ENCODE measurements at regions not wholly inside any gene's neighbourhood (a gene's known extent, or its start where the extent isn't known, plus 50 kb on each side); places are given as distances from the start of the nearest gene placed in this dataset.

DNA sequence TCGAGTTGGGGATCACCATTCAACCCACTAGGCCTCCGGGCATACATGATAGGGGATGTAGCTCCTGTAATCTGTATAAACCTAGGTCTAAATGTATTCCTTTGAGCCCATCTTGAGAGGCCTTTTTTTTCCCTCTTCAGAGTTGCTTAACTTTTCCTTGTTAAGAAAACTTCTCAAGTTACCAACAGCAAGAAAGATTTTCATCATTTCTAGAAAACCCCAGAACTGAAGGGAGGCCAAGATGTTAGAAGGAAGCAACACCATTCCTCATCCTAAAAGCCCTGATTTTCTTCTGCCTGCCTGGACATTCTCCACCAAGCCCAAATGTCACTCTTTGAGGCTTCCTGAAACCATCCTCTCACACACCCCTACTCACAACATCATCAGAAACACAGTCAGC, 79.4 kb downstream of the TMPRSS5 start:
- H3K4me3 ChIP-seq = no peak overlapping the region
- H3K4me1 ChIP-seq (ENCODE audit: control insufficient read depth, insufficient read depth, low read length) = no peaks in the 10 kb centered on the region
- no peaks in the 10 kb centered on the region for H3K36me3 ChIP-seq (ENCODE audit: control insufficient read depth in 2 of 2, insufficient read depth in 2 of 2, low read length in 1 of 2)
- no peaks in the 10 kb centered on the region for H3K79me2 ChIP-seq (ENCODE audit: control insufficient read depth, insufficient read depth, low read length)
- in situ Hi-C loops (cut with MboI) (no loop called here), intact Hi-C loops (cut with micrococcal nuclease; ENCODE audit: unreplicated experiment) (no loop called here)
- CTCF ChIA-PET = no interaction called here
- H3K27ac ChIP-seq (ENCODE audit: control insufficient read depth, insufficient read depth) = no peak overlapping the region
- SMC1A ChIA-PET (ENCODE audit: uncharacterized antibody, unreplicated experiment) = no interaction called here
- no peak overlapping the region for H2AFZ ChIP-seq (ENCODE audit: control insufficient read depth, low read depth, low read length)
- no peak for FAIRE-seq
- RAD21 ChIA-PET (ENCODE audit: unreplicated experiment) = no interaction called here
- no peak for ATAC-seq
- H3K9me3 ChIP-seq (replicated peaks; ENCODE audit: control insufficient read depth, insufficient read depth, low read length) = no peaks in the 10 kb centered on the region
- DNase-seq (ENCODE audit: low read depth, low spot score) = no peak
- no peak overlapping the region for H3K4me2 ChIP-seq (ENCODE audit: control insufficient read depth, insufficient read depth)
- BruUV-seq (replicated peaks) = no TSS peak
- POLR2A ChIA-PET = no interaction called here
- H3K27me3 ChIP-seq (replicated peaks in 1 of 2; ENCODE audit: control insufficient read depth in 2 of 2, insufficient read depth in 2 of 2, low read length in 1 of 2) = peaks cover 1 to 2% of the 10 kb centered on the region in 2 experiments; a peak in 3 of 4 replicates
- no peaks in the 10 kb centered on the region for H4K20me1 ChIP-seq (ENCODE audit: control insufficient read depth, insufficient read depth)
- no peak overlapping the region for H3K9ac ChIP-seq (ENCODE audit: control insufficient read depth, insufficient read depth, low read length)
- WGBS (ENCODE audit: insufficient coverage, insufficient replicate concordance, low lambda C conversion rate, missing lambda C conversion rate) = 0% methylated on average over 2 of the region's 2 CpGs
- no peak for TF ChIP-seq GATAD2B (conservative IDR thresholded peaks at IDR 0.05; ENCODE audit: low read depth)
- TF ChIP-seq GABPA (IDR thresholded peaks at IDR 0.05; ENCODE audit: low read depth) = no peak
- TF ChIP-seq JUND (IDR thresholded peaks at IDR 0.05; ENCODE audit: low read depth, low read length) = no peak
- no peak for TF ChIP-seq MTA3 (IDR thresholded peaks at IDR 0.05; ENCODE audit: borderline replicate concordance, low read length)
- TF ChIP-seq, protein P1, sequence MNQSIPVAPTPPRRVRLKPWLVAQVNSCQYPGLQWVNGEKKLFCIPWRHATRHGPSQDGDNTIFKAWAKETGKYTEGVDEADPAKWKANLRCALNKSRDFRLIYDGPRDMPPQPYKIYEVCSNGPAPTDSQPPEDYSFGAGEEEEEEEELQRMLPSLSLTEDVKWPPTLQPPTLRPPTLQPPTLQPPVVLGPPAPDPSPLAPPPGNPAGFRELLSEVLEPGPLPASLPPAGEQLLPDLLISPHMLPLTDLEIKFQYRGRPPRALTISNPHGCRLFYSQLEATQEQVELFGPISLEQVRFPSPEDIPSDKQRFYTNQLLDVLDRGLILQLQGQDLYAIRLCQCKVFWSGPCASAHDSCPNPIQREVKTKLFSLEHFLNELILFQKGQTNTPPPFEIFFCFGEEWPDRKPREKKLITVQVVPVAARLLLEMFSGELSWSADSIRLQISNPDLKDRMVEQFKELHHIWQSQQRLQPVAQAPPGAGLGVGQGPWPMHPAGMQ (IDR thresholded peaks at IDR 0.05; ENCODE audit: borderline replicate concordance) = no peak
- TF ChIP-seq, protein P2, sequence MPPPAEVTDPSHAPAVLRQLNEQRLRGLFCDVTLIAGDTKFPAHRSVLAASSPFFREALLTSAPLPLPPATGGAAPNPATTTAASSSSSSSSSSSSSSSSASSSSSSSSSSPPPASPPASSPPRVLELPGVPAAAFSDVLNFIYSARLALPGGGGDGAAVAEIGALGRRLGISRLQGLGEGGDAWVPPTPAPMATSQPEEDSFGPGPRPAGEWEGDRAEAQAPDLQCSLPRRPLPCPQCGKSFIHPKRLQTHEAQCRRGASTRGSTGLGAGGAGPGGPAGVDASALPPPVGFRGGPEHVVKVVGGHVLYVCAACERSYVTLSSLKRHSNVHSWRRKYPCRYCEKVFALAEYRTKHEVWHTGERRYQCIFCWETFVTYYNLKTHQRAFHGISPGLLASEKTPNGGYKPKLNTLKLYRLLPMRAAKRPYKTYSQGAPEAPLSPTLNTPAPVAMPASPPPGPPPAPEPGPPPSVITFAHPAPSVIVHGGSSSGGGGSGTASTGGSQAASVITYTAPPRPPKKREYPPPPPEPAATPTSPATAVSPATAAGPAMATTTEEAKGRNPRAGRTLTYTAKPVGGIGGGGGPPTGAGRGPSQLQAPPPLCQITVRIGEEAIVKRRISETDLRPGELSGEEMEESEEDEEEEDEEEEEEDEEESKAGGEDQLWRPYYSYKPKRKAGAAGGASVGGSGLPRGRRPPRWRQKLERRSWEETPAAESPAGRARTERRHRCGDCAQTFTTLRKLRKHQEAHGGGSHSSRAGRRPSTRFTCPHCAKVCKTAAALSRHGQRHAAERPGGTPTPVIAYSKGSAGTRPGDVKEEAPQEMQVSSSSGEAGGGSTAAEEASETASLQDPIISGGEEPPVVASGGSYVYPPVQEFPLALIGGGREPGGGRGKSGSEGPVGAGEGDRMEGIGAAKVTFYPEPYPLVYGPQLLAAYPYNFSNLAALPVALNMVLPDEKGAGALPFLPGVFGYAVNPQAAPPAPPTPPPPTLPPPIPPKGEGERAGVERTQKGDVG (CRISPR knock-in tag; IDR thresholded peaks at IDR 0.05) = no peak
- no peak for TF ChIP-seq LARP7 (IDR thresholded peaks at IDR 0.05)
- TF ChIP-seq HDAC2 (IDR thresholded peaks at IDR 0.05) = no peak
- TF ChIP-seq NFYA (IDR thresholded peaks at IDR 0.05; ENCODE audit: borderline replicate concordance, low read depth, low read length) = no peak
- TF ChIP-seq SMAD5 (IDR thresholded peaks at IDR 0.05; ENCODE audit: low read depth) = no peak
- no peak for TF ChIP-seq NR2C2 (IDR thresholded peaks at IDR 0.05; ENCODE audit: borderline replicate concordance, control insufficient read depth, insufficient read length, low read depth)
- TF ChIP-seq BRCA1 (IDR thresholded peaks at IDR 0.05; ENCODE audit: low read depth, low read length) = no peak
- TF ChIP-seq, protein P3, sequence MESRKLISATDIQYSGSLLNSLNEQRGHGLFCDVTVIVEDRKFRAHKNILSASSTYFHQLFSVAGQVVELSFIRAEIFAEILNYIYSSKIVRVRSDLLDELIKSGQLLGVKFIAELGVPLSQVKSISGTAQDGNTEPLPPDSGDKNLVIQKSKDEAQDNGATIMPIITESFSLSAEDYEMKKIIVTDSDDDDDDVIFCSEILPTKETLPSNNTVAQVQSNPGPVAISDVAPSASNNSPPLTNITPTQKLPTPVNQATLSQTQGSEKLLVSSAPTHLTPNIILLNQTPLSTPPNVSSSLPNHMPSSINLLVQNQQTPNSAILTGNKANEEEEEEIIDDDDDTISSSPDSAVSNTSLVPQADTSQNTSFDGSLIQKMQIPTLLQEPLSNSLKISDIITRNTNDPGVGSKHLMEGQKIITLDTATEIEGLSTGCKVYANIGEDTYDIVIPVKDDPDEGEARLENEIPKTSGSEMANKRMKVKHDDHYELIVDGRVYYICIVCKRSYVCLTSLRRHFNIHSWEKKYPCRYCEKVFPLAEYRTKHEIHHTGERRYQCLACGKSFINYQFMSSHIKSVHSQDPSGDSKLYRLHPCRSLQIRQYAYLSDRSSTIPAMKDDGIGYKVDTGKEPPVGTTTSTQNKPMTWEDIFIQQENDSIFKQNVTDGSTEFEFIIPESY (IDR thresholded peaks at IDR 0.05) = no peak
- TF ChIP-seq KLF5 (IDR thresholded peaks at IDR 0.05; ENCODE audit: partially characterized antibody) = no peak
- TF ChIP-seq CEBPZ (IDR thresholded peaks at IDR 0.05; ENCODE audit: low read depth, low read length) = no peak
- TF ChIP-seq EZH2 (IDR thresholded peaks at IDR 0.05; ENCODE audit: borderline replicate concordance, control insufficient read depth, low read depth, low read length) = no peak
